ENCODE measurements at regions not wholly inside any gene's neighbourhood (a gene's known extent, or its start where the extent isn't known, plus 50 kb on each side); places are given as distances from the start of the nearest gene placed in this dataset.
A peak's percentile ranks its signal among the peaks of the same experiment; 100 is the strongest.

- peak overlapping the region; percentile 58; the same call in 1 of the 2 replicates for H2AFZ ChIP-seq
These were observed 62.7 kb upstream of the BARX2 start for GRCh38 chr11:129312730-129313503.

GRCh38 chr11:129308241-129308865, 67.3 kb upstream of the BARX2 start:
- H3K36me3 ChIP-seq (ENCODE audit: low read depth): no peaks in the 10 kb centered on the region
- in situ Hi-C loops (cut with MboI): no loop called here
- no peaks in the 10 kb centered on the region; the same call in 1 of the 2 replicates for H3F3A ChIP-seq (ENCODE audit: insufficient read depth)
- no peak overlapping the region for H3K4me2 ChIP-seq (ENCODE audit: unreplicated experiment)
- TF ChIP-seq EZH2 (IDR thresholded peaks at IDR 0.05; ENCODE audit: insufficient read depth, poor library complexity, severe bottlenecking) (no peak), EZH2phosphoT487 (IDR thresholded peaks at IDR 0.05; ENCODE audit: insufficient read depth, low read depth) (no peak)
- H3K27me3 ChIP-seq (replicated peaks; ENCODE audit: insufficient read depth): peaks cover 3% of the 10 kb centered on the region; the same call in 1 of the 2 replicates
- H3K4me1 ChIP-seq (ENCODE audit: insufficient read depth): no peaks in the 10 kb centered on the region; the same call in 1 of the 2 replicates
- no peak for DNase-seq
- WGBS, 2 experiments (ENCODE audit: low coverage in 1 of 2, low lambda C conversion rate in 2 of 2, missing lambda C conversion rate in 2 of 2): 44 to 47% methylated on average over 8 of the region's 8 CpGs
- H3K9me2 ChIP-seq (ENCODE audit: insufficient read depth): no peaks in the 10 kb centered on the region
- H4K20me1 ChIP-seq (ENCODE audit: insufficient read depth): no peaks in the 10 kb centered on the region
- no peak overlapping the region for H3K4me3 ChIP-seq
- H3K9ac ChIP-seq: no peak overlapping the region
- H2AFZ ChIP-seq: no peak overlapping the region
- H3K27ac ChIP-seq: no peak overlapping the region
- H3K9me3 ChIP-seq (ENCODE audit: low read depth): no peaks in the 10 kb centered on the region
- no peaks in the 10 kb centered on the region for H3K79me2 ChIP-seq (ENCODE audit: insufficient read depth)

More at GRCh38 chr11:129312730-129313503, 62.7 kb upstream of the BARX2 start:
- H3K9me3 ChIP-seq (ENCODE audit: low read depth): no peaks in the 10 kb centered on the region
- H4K20me1 ChIP-seq (ENCODE audit: insufficient read depth): no peaks in the 10 kb centered on the region
- H3K9ac ChIP-seq: no peak overlapping the region
- no peak overlapping the region for H3K27ac ChIP-seq
- peak overlapping the region; percentile 47 for H3K4me3 ChIP-seq
- 48 to 57% methylated on average over 24 to 25 of the region's 25 CpGs for WGBS, 2 experiments (ENCODE audit: low coverage in 1 of 2, low lambda C conversion rate in 2 of 2, missing lambda C conversion rate in 2 of 2)
- peak; percentile 26 for DNase-seq
- peak overlapping the region; percentile 58 for H3K4me2 ChIP-seq (ENCODE audit: unreplicated experiment)
- in situ Hi-C loops (cut with MboI): no loop called here
- no peak for TF ChIP-seq EZH2 (IDR thresholded peaks at IDR 0.05; ENCODE audit: insufficient read depth, poor library complexity, severe bottlenecking)
- TF ChIP-seq EZH2phosphoT487 (IDR thresholded peaks at IDR 0.05; ENCODE audit: insufficient read depth, low read depth): no peak
- H3K36me3 ChIP-seq (ENCODE audit: low read depth): no peaks in the 10 kb centered on the region
- peaks cover 3% of the 10 kb centered on the region; the same call in 1 of the 2 replicates for H3K27me3 ChIP-seq (replicated peaks; ENCODE audit: insufficient read depth)
- no peaks in the 10 kb centered on the region for H3K9me2 ChIP-seq (ENCODE audit: insufficient read depth)
- H3K4me1 ChIP-seq (ENCODE audit: insufficient read depth): no peaks in the 10 kb centered on the region; the same call in 1 of the 2 replicates
- H3F3A ChIP-seq (ENCODE audit: insufficient read depth): no peaks in the 10 kb centered on the region; the same call in 1 of the 2 replicates
- no peaks in the 10 kb centered on the region for H3K79me2 ChIP-seq (ENCODE audit: insufficient read depth)

GRCh38 chr11:129307162-129307561, 68.5 kb upstream of the BARX2 start:
- in situ Hi-C loops (cut with MboI): no loop called here
- TF ChIP-seq EZH2 (IDR thresholded peaks at IDR 0.05; ENCODE audit: insufficient read depth, poor library complexity, severe bottlenecking) (no peak), EZH2phosphoT487 (IDR thresholded peaks at IDR 0.05; ENCODE audit: insufficient read depth, low read depth) (no peak)
- WGBS, 2 experiments (ENCODE audit: low coverage in 1 of 2, low lambda C conversion rate in 2 of 2, missing lambda C conversion rate in 2 of 2): 65 to 75% methylated on average over 3 of the region's 3 CpGs
- Histone ChIP-seq H3K4me1 (ENCODE audit: insufficient read depth) (no peaks in the 10 kb centered on the region), H3K27ac (no peak overlapping the region), H3K9me3 (ENCODE audit: low read depth) (no peaks in the 10 kb centered on the region), H3K9me2 (ENCODE audit: insufficient read depth) (no peaks in the 10 kb centered on the region), H3K36me3 (ENCODE audit: low read depth) (no peaks in the 10 kb centered on the region), H4K20me1 (ENCODE audit: insufficient read depth) (no peaks in the 10 kb centered on the region), H3K4me3 (no peak overlapping the region), H3K27me3 (replicated peaks; ENCODE audit: insufficient read depth) (peaks cover 10% of the 10 kb centered on the region; the same call in 1 of the 2 replicates), H3K4me2 (ENCODE audit: unreplicated experiment) (no peak overlapping the region), H3K9ac (no peak overlapping the region), H2AFZ (no peak overlapping the region), H3F3A (ENCODE audit: insufficient read depth) (no peaks in the 10 kb centered on the region), H3K79me2 (ENCODE audit: insufficient read depth) (no peaks in the 10 kb centered on the region)
- DNase-seq: no peak

- H3K4me3 ChIP-seq: no peak overlapping the region
- H3F3A ChIP-seq (ENCODE audit: insufficient read depth): no peaks in the 10 kb centered on the region
- no peak overlapping the region for H3K27ac ChIP-seq
- H3K36me3 ChIP-seq (ENCODE audit: low read depth): no peaks in the 10 kb centered on the region
- TF ChIP-seq EZH2 (IDR thresholded peaks at IDR 0.05; ENCODE audit: insufficient read depth, poor library complexity, severe bottlenecking) (no peak), EZH2phosphoT487 (IDR thresholded peaks at IDR 0.05; ENCODE audit: insufficient read depth, low read depth) (no peak)
- no peaks in the 10 kb centered on the region for H3K9me3 ChIP-seq (ENCODE audit: low read depth)
- H3K4me2 ChIP-seq (ENCODE audit: unreplicated experiment): no peak overlapping the region
- no peaks in the 10 kb centered on the region for H3K4me1 ChIP-seq (ENCODE audit: insufficient read depth)
- no peak overlapping the region for H3K9ac ChIP-seq
- DNase-seq: no peak
- WGBS, 2 experiments (ENCODE audit: low coverage in 1 of 2, low lambda C conversion rate in 2 of 2, missing lambda C conversion rate in 2 of 2): 76 to 77% methylated on average over 6 of the region's 6 CpGs
- H3K79me2 ChIP-seq (ENCODE audit: insufficient read depth): no peaks in the 10 kb centered on the region
- H4K20me1 ChIP-seq (ENCODE audit: insufficient read depth): no peaks in the 10 kb centered on the region
- no peak overlapping the region for H2AFZ ChIP-seq
- no peaks in the 10 kb centered on the region for H3K9me2 ChIP-seq (ENCODE audit: insufficient read depth)
- in situ Hi-C loops (cut with MboI): no loop called here
- peaks cover 13% of the 10 kb centered on the region; the same call in 1 of the 2 replicates for H3K27me3 ChIP-seq (replicated peaks; ENCODE audit: insufficient read depth)
These were observed 73.1 kb upstream of the BARX2 start for GRCh38 chr11:129302386-129303101.
